Endothelial cell of umbilical vein (primary cell): ENCODE measurements at regions not wholly inside any gene's neighbourhood (a gene's known extent, or its start where the extent isn't known, plus 50 kb on each side); places are given as distances from the start of the nearest gene placed in this dataset.

Source experiments
- CTCF ChIP-seq, 2 donors: IDR thresholded peaks; 1 replicate in 1 of 2; 2 replicates in 1 of 2; pipeline ENCODE4 v1.5.1; 2011; ENCODE audit warnings: low read length in 2 of 2, mild to moderate bottlenecking in 2 of 2, moderate library complexity in 2 of 2, control low read depth in 1 of 2, inconsistent platforms in 1 of 2, low read depth in 1 of 2; ENCODE audit not compliant: insufficient read depth in 1 of 2; ENCODE audit errors: extremely low read depth in 1 of 2
- GATA2 ChIP-seq: IDR thresholded peaks from 2 replicates; pipeline ENCODE4 v1.7.0; 2011; ENCODE audit warnings: low read depth, mild to moderate bottlenecking, moderate library complexity, mixed read lengths, low read length; ENCODE audit not compliant: insufficient read length, insufficient read depth
- MAX ChIP-seq: IDR thresholded peaks from 2 replicates; pipeline ENCODE4 v1.6.1; 2011; ENCODE audit not compliant: insufficient read depth, insufficient read length
- POLR2A ChIP-seq: IDR thresholded peaks from 2 replicates; pipeline ENCODE4 v1.6.1; 2012; ENCODE audit warnings: low read depth, mild to moderate bottlenecking, control low read depth, low read length
- POLR2AphosphoS5 ChIP-seq: IDR thresholded peaks from 2 replicates; pipeline ENCODE4 v1.6.1; 2012; ENCODE audit warnings: low read depth, mild to moderate bottlenecking, control low read depth, low read length, moderate library complexity; ENCODE audit not compliant: insufficient read depth

GRCh38 chr7:68807666-68808065 is 790.6 kb upstream of the AUTS2 start:
- no peak for TF ChIP-seq POLR2A
- TF ChIP-seq CTCF (IDR thresholded peaks at IDR 0.05; ENCODE audit: extremely low read depth in 1 of 2, insufficient read depth in 1 of 2, low read depth in 1 of 2, low read length in 2 of 2), result no peak
- no peak for TF ChIP-seq MAX
- TF ChIP-seq POLR2AphosphoS5, result no peak
- TF ChIP-seq GATA2, result no peak
